PC-9 (cell line): ENCODE measurements at regions not wholly inside any gene's neighbourhood (a gene's known extent, or its start where the extent isn't known, plus 50 kb on each side); places are given as distances from the start of the nearest gene placed in this dataset.

Source experiments
- BruUV-seq: library from RNA; stranded (reverse); fragments of 400-500 nt; replicated peaks from 2 replicates; lab custom pipeline; 2021; lab: Mats Ljungman, UMichigan
- CTCF ChIA-PET: fragments of 300-600 bp; sonication (Branson Sonifier 250); formaldehyde crosslinking; loops from one replicate; lab custom pipeline; 2022; ENCODE audit warnings: antibody characterized with exemption; lab: Charles Lee
- POLR2A ChIA-PET: fragments of 300-600 bp; sonication (Branson Sonifier 250); formaldehyde crosslinking; loops from one replicate; lab custom pipeline; 2022; ENCODE audit warnings: antibody characterized with exemption; ENCODE audit not compliant: unreplicated experiment; lab: Charles Lee
- DNase-seq, 2 experiments: peaks; one replicate each; pipeline versions ENCODE4 v3.0.0 to v3.0.0-alpha.2; 2015 to 2022; ENCODE audit warnings: mixed read lengths in 1 of 2
- H2AFZ ChIP-seq: fragments of 200-600 bp; sonication (generic); 2 replicates; pipeline ENCODE4 v1.8.1; 2017; ENCODE audit warnings: antibody characterized with exemption
- H3F3A ChIP-seq: fragments of 200-600 bp; sonication (generic); 2 replicates; pipeline ENCODE4 v1.8.1; 2017; ENCODE audit warnings: antibody characterized with exemption, mild to moderate bottlenecking, low read depth; ENCODE audit not compliant: insufficient read depth
- H3K27ac ChIP-seq: fragments of 200-600 bp; sonication (generic); 2 replicates; pipeline ENCODE4 v1.6.1; 2016; ENCODE audit warnings: mixed run types
- H3K27me3 ChIP-seq: fragments of 200-600 bp; sonication (generic); 2 replicates; pipeline ENCODE4 v1.6.1; 2016; ENCODE audit warnings: low read depth, mixed run types; ENCODE audit not compliant: insufficient read depth
- H3K36me3 ChIP-seq: fragments of 200-600 bp; sonication (generic); 2 replicates; pipeline ENCODE4 v1.6.1; 2016; ENCODE audit warnings: low read depth, mixed run types
- H3K4me1 ChIP-seq: fragments of 200-600 bp; sonication (generic); replicated peaks from 2 replicates; pipeline ENCODE4 v1.6.1; 2016; ENCODE audit warnings: mixed run types; ENCODE audit not compliant: insufficient read depth
- H3K4me2 ChIP-seq: fragments of 200-600 bp; sonication (generic); 2 replicates; pipeline ENCODE4 v1.6.1; 2017; ENCODE audit warnings: mixed run types
- H3K4me3 ChIP-seq: fragments of 200-600 bp; sonication (generic); 2 replicates; pipeline ENCODE4 v1.6.1; 2016; ENCODE audit warnings: mixed run types
- H3K79me2 ChIP-seq: fragments of 200-600 bp; sonication (generic); 2 replicates; pipeline ENCODE4 v1.6.1; 2017; ENCODE audit warnings: low read depth, mixed run types
- H3K9me2 ChIP-seq: fragments of 200-600 bp; sonication (generic); 2 replicates; pipeline ENCODE4 v1.8.1; 2017; ENCODE audit warnings: mild to moderate bottlenecking; ENCODE audit not compliant: insufficient read depth
- H3K9me3 ChIP-seq: fragments of 200-600 bp; sonication (generic); 2 replicates; pipeline ENCODE4 v1.8.1; 2016; ENCODE audit warnings: low read depth; ENCODE audit not compliant: insufficient read depth
- H4K20me1 ChIP-seq: fragments of 200-600 bp; sonication (generic); 2 replicates; pipeline ENCODE4 v1.8.1; 2017; ENCODE audit not compliant: insufficient read depth
- CTCF ChIP-seq: fragments of 200-600 bp; sonication (generic); conservative IDR thresholded peaks from 2 replicates; pipeline ENCODE4 v1.6.1; 2017; ENCODE audit warnings: mixed run types, antibody characterized with exemption, mild to moderate bottlenecking, moderate library complexity
- EZH2 ChIP-seq: fragments of 200-600 bp; sonication (generic); IDR thresholded peaks from 2 replicates; pipeline ENCODE4 v1.8.0; 2017; ENCODE audit warnings: antibody characterized with exemption, low read depth
- intact Hi-C: fragments of 100-400 bp; cut with micrococcal nuclease; formaldehyde crosslinking; loops from one replicate; pipeline ENCODE4 v1.10.0; 2022; ENCODE audit not compliant: unreplicated experiment

GRCh38 chr14:97337267-97337666, 540.1 kb downstream of the VRK1 start:
- H3K4me2 ChIP-seq: no peak overlapping the region
- ChIA-PET POLR2A (no interaction called here), CTCF (no interaction called here)
- H3K9me2 ChIP-seq: no peaks in the 10 kb centered on the region
- H3F3A ChIP-seq: no peaks in the 10 kb centered on the region
- TF ChIP-seq EZH2 (no peak), CTCF (no peak)
- H2AFZ ChIP-seq: no peak overlapping the region
- BruUV-seq: no TSS peak
- H3K4me1 ChIP-seq: no peaks in the 10 kb centered on the region
- no peak overlapping the region for H3K4me3 ChIP-seq
- H3K27ac ChIP-seq: no peak overlapping the region
- no peaks in the 10 kb centered on the region for H3K9me3 ChIP-seq
- no peak for DNase-seq
- H3K79me2 ChIP-seq: no peaks in the 10 kb centered on the region
- no peaks in the 10 kb centered on the region for H3K27me3 ChIP-seq
- H4K20me1 ChIP-seq: no peaks in the 10 kb centered on the region
- no peaks in the 10 kb centered on the region for H3K36me3 ChIP-seq
- intact Hi-C loops: no loop called here

GRCh38 chr14:97337670-97338069, 540.5 kb downstream of the VRK1 start:
- H3K4me3 ChIP-seq: no peak overlapping the region
- no peaks in the 10 kb centered on the region for H3K27me3 ChIP-seq
- H4K20me1 ChIP-seq: no peaks in the 10 kb centered on the region
- H3K4me1 ChIP-seq: no peaks in the 10 kb centered on the region
- H3K36me3 ChIP-seq: no peaks in the 10 kb centered on the region
- no peaks in the 10 kb centered on the region for H3K9me3 ChIP-seq
- H3K4me2 ChIP-seq: no peak overlapping the region
- no peak for TF ChIP-seq EZH2
- TF ChIP-seq CTCF: no peak
- H3F3A ChIP-seq: no peaks in the 10 kb centered on the region
- ChIA-PET POLR2A (no interaction called here), CTCF (no interaction called here)
- no peaks in the 10 kb centered on the region for H3K79me2 ChIP-seq
- no peak overlapping the region for H2AFZ ChIP-seq
- BruUV-seq: no TSS peak
- intact Hi-C loops: no loop called here
- no peak for DNase-seq
- H3K9me2 ChIP-seq: no peaks in the 10 kb centered on the region
- H3K27ac ChIP-seq: no peak overlapping the region

- ChIA-PET POLR2A (no interaction called here), CTCF (no interaction called here)
- H3K9me3 ChIP-seq: no peaks in the 10 kb centered on the region
- TF ChIP-seq EZH2: no peak
- TF ChIP-seq CTCF: no peak
- no peaks in the 10 kb centered on the region for H3K4me1 ChIP-seq
- no peaks in the 10 kb centered on the region for H4K20me1 ChIP-seq
- H2AFZ ChIP-seq: no peak overlapping the region
- no peaks in the 10 kb centered on the region for H3K9me2 ChIP-seq
- no peaks in the 10 kb centered on the region for H3F3A ChIP-seq
- no TSS peak for BruUV-seq
- H3K79me2 ChIP-seq: no peaks in the 10 kb centered on the region
- H3K27me3 ChIP-seq: no peaks in the 10 kb centered on the region
- intact Hi-C loops: no loop called here
- no peak overlapping the region for H3K27ac ChIP-seq
- H3K4me3 ChIP-seq: no peak overlapping the region
- no peaks in the 10 kb centered on the region for H3K36me3 ChIP-seq
- DNase-seq: no peak
- no peak overlapping the region for H3K4me2 ChIP-seq
Measured at GRCh38 chr14:97344666-97345065, 547.5 kb downstream of the VRK1 start.
